Natural killer cell (primary cell): ENCODE measurements at regions not wholly inside any gene's neighbourhood (a gene's known extent, or its start where the extent isn't known, plus 50 kb on each side); places are given as distances from the start of the nearest gene placed in this dataset.

ENCODE experiments used
- ATAC-seq, 3 donors: fragments of 150-1000 bp in 2 of 3; fragments of 200-7000 bp in 1 of 3; cut with Tn5 transposase; 1 replicate in 1 of 3; 2 replicates in 2 of 3; pipeline ENCODE4 v1.10.0; 2021; ENCODE audit warnings: mild to moderate bottlenecking in 2 of 3, moderate library complexity in 2 of 3
- DNase-seq, 2 donors: peaks; one replicate each; pipeline versions ENCODE4 v3.0.0 to v3.0.0-alpha.2; 2013 to 2021; ENCODE audit warnings: mixed read lengths in 1 of 2
- H3K27ac ChIP-seq: one replicate; pipeline ENCODE4 v1.5.1; 2013; ENCODE audit warnings: mild to moderate bottlenecking, low read length
- H3K27me3 ChIP-seq: one replicate; pipeline ENCODE4 v1.6.1; 2013; ENCODE audit warnings: low read length; ENCODE audit not compliant: control insufficient read depth, insufficient read depth
- H3K36me3 ChIP-seq: one replicate; pipeline ENCODE4 v1.6.1; 2013; ENCODE audit warnings: low read length; ENCODE audit not compliant: control insufficient read depth, insufficient read depth
- H3K4me1 ChIP-seq: one replicate; pipeline ENCODE4 v1.6.1; 2013; ENCODE audit warnings: low read length; ENCODE audit not compliant: control insufficient read depth, insufficient read depth
- H3K4me3 ChIP-seq: one replicate; pipeline ENCODE4 v1.5.1; 2013; ENCODE audit warnings: low read length
- H3K9me3 ChIP-seq: one replicate; pipeline ENCODE4 v1.6.1; 2013; ENCODE audit warnings: low read length; ENCODE audit not compliant: control insufficient read depth, insufficient read depth
- H3K27ac Mint-ChIP-seq, 2 donors: one replicate each; pipeline ENCODE4 v1.8.0; 2022; ENCODE audit warnings: mild to moderate bottlenecking in 2 of 2, mixed read lengths in 2 of 2, moderate library complexity in 1 of 2
- H3K27me3 Mint-ChIP-seq, 2 donors: one replicate each; pipeline ENCODE4 v1.8.0; 2022; ENCODE audit warnings: low read depth in 2 of 2, mixed read lengths in 2 of 2
- H3K36me3 Mint-ChIP-seq: one replicate; pipeline ENCODE4 v1.8.0; 2022; ENCODE audit warnings: mixed read lengths
- H3K4me1 Mint-ChIP-seq, 2 donors: one replicate each; pipeline ENCODE4 v1.8.0; 2022; ENCODE audit warnings: mixed read lengths in 2 of 2
- H3K4me3 Mint-ChIP-seq: one replicate; pipeline ENCODE4 v1.8.0; 2022; ENCODE audit warnings: mild to moderate bottlenecking, moderate library complexity, mixed read lengths
- H3K9me3 Mint-ChIP-seq, 2 donors: one replicate each; pipeline ENCODE4 v1.8.0; 2022; ENCODE audit warnings: mixed read lengths in 2 of 2
- CTCF ChIP-seq: fragments of 200-600 bp; IDR thresholded peaks from one replicate; pipeline ENCODE4 v1.8.0; 2022; ENCODE audit warnings: antibody characterized with exemption
- WGBS: methylation state at CpG from one replicate; pipeline ENCODE4 v1.1.7; 2013; ENCODE audit warnings: missing lambda C conversion rate; ENCODE audit not compliant: insufficient coverage; 5-methylcytosine and 5-hydroxymethylcytosine counted together
- intact Hi-C: fragments of 100-400 bp; cut with micrococcal nuclease; formaldehyde crosslinking; loops from one replicate; pipeline ENCODE4 v1.14.2; 2022

GRCh38 chr4:59571805-59572430 lies 1628.2 kb upstream of the ADGRL3 start:
- H3K9me3 Mint-ChIP-seq = peaks cover 5% of the 10 kb centered on the region in 2 donors
- no peaks in the 10 kb centered on the region for H3K36me3 ChIP-seq
- TF ChIP-seq CTCF = no peak
- WGBS = 69% methylated on average over 8 of the region's 9 CpGs
- no peak overlapping the region for H3K27ac ChIP-seq
- intact Hi-C loops = no loop called here
- no peaks in the 10 kb centered on the region for H3K36me3 Mint-ChIP-seq
- ATAC-seq (no peak), DNase-seq (no peak)
- no peak overlapping the region for H3K27ac Mint-ChIP-seq
- no peak overlapping the region for H3K4me3 Mint-ChIP-seq
- H3K27me3 ChIP-seq = no peaks in the 10 kb centered on the region
- H3K4me3 ChIP-seq = no peak overlapping the region
- H3K27me3 Mint-ChIP-seq = no peaks in the 10 kb centered on the region
- H3K4me1 ChIP-seq = no peaks in the 10 kb centered on the region
- no peaks in the 10 kb centered on the region for H3K4me1 Mint-ChIP-seq
- no peaks in the 10 kb centered on the region for H3K9me3 ChIP-seq

GRCh38 chr4:59583845-59584568 lies 1616.1 kb upstream of the ADGRL3 start:
- H3K4me1 ChIP-seq = no peaks in the 10 kb centered on the region
- Mint-ChIP-seq H3K4me3 (no peak overlapping the region), H3K36me3 (peaks cover 5% of the 10 kb centered on the region), H3K9me3 (peaks cover 10 to 15% of the 10 kb centered on the region in 2 donors), H3K27ac (no peak overlapping the region), H3K27me3 (no peaks in the 10 kb centered on the region), H3K4me1 (no peaks in the 10 kb centered on the region)
- ATAC-seq (no peak), DNase-seq (no peak)
- TF ChIP-seq CTCF = no peak
- peaks cover 5% of the 10 kb centered on the region for H3K9me3 ChIP-seq
- H3K27ac ChIP-seq = no peak overlapping the region
- no peaks in the 10 kb centered on the region for H3K36me3 ChIP-seq
- H3K27me3 ChIP-seq = no peaks in the 10 kb centered on the region
- intact Hi-C loops = no loop called here
- 95% methylated on average over 10 of the region's 10 CpGs for WGBS
- no peak overlapping the region for H3K4me3 ChIP-seq

- H3K36me3 ChIP-seq = no peaks in the 10 kb centered on the region
- Mint-ChIP-seq H3K4me1 (no peaks in the 10 kb centered on the region), H3K27ac (no peak overlapping the region), H3K27me3 (no peaks in the 10 kb centered on the region), H3K9me3 (peaks cover 16 to 17% of the 10 kb centered on the region in 2 donors), H3K36me3 (no peaks in the 10 kb centered on the region), H3K4me3 (no peak overlapping the region)
- no peaks in the 10 kb centered on the region for H3K27me3 ChIP-seq
- TF ChIP-seq CTCF = no peak
- intact Hi-C loops = no loop called here
- 74% methylated on average over 3 of the region's 3 CpGs for WGBS
- no peak overlapping the region for H3K4me3 ChIP-seq
- DNase-seq (no peak), ATAC-seq (no peak)
- no peak overlapping the region for H3K27ac ChIP-seq
- H3K4me1 ChIP-seq = no peaks in the 10 kb centered on the region
- no peaks in the 10 kb centered on the region for H3K9me3 ChIP-seq
Measured at GRCh38 chr4:59597536-59598329, 1602.4 kb upstream of the ADGRL3 start.
